Keratinocyte (primary cell): ENCODE measurements at regions not wholly inside any gene's neighbourhood (a gene's known extent, or its start where the extent isn't known, plus 50 kb on each side); places are given as distances from the start of the nearest gene placed in this dataset.

Experiments used
- CTCF ChIP-seq, 3 experiments: IDR thresholded peaks in 1 of 3; conservative IDR thresholded peaks in 1 of 3; optimal IDR thresholded peaks in 1 of 3; 2 replicates in 2 of 3; 3 replicates in 1 of 3; pipeline versions ENCODE3 to v1.5.1; 2011; ENCODE audit warnings: low read length in 3 of 3, mild to moderate bottlenecking in 3 of 3, moderate library complexity in 2 of 3, control low read depth in 1 of 3, inconsistent platforms in 1 of 3; ENCODE audit not compliant: insufficient read depth in 2 of 3; ENCODE audit errors: extremely low read depth in 1 of 3
- EZH2 ChIP-seq: IDR thresholded peaks from one replicate; pipeline ENCODE4 v1.6.1; 2012; ENCODE audit warnings: inconsistent platforms, mild to moderate bottlenecking, low read length, moderate library complexity

- TF ChIP-seq CTCF (optimal IDR thresholded peaks at IDR 0.05 in 1 of 3, IDR thresholded peaks at IDR 0.05 in 1 of 3, conservative IDR thresholded peaks at IDR 0.05 in 1 of 3; ENCODE audit: extremely low read depth in 1 of 3, insufficient read depth in 2 of 3, low read length in 3 of 3) (no peak), EZH2 (no peak)
Measured at GRCh38 chr5:89686081-89686765, 723.3 kb downstream of the CETN3 start.
